ENCODE measurements at regions not wholly inside any gene's neighbourhood (a gene's known extent, or its start where the extent isn't known, plus 50 kb on each side); places are given as distances from the start of the nearest gene placed in this dataset.
"Not testable (repeated sequence)": the region's sequence is repeated elsewhere in the genome, so short reads cannot be mapped to it uniquely, and the experiment has no call there.

DNA sequence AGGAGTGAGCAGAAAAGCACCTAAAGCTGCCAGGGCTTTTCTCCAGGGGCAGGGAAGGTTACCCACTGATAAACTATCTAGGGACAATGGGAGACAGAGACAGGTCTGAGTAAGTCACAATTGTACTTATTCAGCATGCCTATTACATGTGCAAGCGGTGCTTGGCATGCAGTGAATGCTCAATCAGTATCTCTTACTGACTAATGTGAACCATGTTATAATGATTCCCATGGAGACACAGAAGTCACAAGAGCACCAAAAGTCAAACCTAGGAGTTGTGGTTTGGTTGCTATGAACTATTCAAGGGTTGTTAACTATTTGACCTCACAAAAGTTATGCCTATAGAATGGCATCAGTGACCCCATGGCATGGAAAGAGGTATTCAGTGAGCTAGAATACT, 50.0 kb upstream of the RASGRP1 start:
- DNase-seq, result no peak

DNA sequence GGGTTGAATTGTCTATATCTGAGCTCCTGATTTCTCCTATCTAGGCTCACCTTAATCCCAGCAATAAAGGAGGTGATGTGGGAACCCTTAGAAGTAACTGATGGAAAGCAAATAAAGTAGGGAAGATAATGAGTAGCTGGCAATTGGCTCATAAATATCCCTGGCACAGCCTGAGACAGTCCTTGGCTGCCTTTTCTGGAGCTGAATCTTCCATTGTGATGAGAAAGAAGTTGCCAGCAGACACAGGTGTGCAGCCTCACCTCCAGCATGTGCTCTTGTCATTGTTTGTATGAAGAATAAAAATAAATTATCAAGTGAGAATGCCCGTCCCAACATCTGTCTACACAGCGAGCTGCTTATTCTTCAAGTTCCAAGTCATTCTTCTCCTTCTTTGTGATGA, 53.2 kb upstream of the RASGRP1 start:
- no peak for DNase-seq

- no peak for DNase-seq
Measured at GRCh38 chr15:38618242-38618955, 53.8 kb upstream of the RASGRP1 start.

- DNase-seq, result no peak
Measured at GRCh38 chr15:38620098-38620497, 55.5 kb upstream of the RASGRP1 start.

DNA sequence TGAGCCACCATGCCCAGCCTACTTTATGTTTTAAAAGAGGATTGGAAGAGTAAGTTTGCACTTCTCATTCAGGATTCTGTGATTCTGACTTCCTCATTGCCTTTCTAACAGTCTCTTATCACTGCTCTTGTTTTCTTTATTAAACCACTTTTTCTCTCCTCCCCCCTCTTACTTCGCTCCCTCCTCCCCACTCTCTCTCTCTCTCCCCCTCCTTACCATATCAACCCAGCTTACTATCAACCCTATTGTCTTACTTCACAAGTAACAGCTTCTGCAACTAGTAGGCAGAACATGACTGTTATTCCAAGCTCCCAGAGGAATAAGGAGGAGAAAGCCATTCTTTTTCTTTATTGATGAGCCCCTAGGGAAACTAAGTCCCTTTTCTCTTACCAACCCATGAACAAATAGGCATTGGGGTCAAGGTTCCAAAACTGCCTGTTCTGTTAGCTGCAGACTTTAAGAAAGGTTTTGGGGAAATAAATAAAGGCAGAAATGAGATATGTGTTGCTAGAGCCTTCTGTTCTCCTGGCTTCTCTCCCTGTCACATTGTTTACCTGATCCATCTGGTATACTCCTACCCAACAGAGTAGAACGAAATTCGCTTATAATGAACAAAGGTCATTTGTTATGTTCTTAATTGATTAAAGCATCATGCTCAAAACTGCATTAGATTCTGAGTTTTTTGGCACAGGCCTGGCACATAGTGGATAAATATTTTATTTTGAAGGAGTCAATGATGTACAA, 56.4 kb upstream of the RASGRP1 start:
- DNase-seq, result no peak

DNA sequence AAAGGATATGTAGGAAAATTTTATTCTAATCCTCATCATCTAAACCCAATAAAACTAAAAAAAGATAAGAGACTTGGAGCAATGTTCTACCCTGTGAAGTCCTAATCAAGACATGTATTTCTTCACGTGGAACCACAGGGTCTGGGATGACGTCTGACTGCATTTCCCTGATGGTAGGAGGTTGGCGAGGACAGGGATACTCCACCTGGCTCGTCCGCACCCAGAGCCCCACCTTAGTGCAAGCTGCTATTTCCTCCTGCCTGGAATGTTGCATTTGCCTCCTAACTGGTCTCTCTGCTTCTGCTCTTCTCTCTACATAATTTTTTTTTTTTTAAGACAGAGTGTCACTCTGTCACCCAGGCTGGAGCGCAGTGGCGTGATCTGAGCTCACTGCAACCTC, 57.7 kb upstream of the RASGRP1 start:
- DNase-seq, result no peak

DNA sequence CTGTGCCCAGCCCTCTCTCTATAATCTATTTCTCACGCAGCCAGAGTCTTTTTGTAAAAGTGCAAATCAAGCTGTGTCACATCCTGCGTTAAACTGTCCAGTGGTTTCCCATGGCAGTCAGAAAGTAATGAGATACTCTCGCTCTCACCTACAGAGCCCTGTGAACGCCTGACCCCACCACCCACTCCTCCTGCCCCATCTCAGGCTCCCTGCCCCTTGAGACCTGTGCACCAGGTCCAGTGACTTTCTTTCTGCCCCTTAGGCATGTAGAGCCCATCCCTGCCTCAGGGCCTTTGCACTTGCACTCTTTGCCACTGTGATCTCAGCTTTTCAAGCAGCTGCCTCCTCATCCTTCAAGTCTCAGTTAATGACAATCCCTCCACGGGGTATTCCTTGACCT, 58.3 kb upstream of the RASGRP1 start:
- DNase-seq, result no peak

DNA sequence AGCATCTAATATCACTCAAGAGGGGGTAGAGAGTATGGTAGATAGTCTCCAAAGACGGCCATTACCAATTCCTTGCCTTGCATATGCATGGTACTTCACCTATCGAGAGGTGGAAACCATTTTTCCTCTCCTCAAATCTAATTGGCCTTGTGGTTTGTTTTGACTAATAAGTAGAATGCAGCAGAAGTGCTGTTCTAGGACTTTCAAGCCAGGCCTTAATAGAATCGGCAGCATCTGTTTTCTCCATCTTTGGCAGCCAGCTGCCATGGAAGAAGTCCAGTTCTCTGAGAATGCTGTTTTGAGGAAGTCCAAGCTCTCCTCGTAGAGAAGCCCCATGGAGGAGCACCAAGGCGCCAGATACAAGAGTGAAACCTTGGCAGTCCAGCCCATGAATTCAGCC, 59.1 kb upstream of the RASGRP1 start:
- peak; percentile 70 for DNase-seq

DNA sequence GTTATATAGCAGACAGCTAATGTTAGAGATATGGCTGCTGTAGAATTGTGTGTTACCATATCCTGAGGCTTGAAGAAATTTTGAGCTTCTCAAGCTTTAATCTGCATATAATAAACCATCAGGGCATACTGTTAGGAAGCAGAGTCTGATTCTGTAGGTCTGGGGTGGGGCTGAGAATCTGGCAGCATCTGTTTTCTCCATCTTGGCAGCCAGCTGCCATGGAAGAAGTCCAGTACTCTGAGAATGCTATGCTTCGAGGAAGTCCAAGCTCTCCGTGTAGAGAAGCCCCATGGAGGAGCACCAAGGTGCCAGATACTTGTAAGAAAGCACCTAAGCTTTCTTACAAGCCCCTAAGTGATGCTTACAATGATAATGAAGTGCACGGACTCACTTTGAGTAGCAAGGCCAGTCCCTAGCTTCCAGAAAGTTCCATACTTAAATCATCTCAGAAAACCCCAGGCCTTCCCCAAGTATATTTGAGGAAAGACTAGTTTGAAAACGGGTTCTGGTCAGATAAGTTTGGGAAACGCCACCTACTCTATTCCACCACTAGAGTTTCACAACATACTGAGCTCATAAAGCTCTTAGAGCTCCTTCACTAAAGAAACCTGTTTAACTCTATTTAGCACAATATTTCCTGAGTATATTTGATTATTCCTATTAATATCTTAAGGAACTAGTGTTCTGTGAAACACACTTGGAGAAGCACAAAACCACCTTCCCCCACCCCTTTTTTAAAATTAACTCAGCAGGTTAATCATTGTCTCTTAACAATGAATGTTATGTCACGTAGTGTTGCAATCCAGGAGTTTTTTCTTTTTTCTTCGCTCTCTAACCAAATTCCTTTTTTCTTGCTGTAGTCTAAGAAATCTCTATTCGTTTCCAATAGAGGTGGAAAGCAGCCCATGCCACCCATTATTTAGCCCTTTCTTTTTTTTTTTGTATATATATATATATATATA, 59.9 kb upstream of the RASGRP1 start:
- peak; percentile 56 for DNase-seq

GRCh38 chr15:38625886-38626285, 61.3 kb upstream of the RASGRP1 start:
- DNase-seq, result no peak

DNA sequence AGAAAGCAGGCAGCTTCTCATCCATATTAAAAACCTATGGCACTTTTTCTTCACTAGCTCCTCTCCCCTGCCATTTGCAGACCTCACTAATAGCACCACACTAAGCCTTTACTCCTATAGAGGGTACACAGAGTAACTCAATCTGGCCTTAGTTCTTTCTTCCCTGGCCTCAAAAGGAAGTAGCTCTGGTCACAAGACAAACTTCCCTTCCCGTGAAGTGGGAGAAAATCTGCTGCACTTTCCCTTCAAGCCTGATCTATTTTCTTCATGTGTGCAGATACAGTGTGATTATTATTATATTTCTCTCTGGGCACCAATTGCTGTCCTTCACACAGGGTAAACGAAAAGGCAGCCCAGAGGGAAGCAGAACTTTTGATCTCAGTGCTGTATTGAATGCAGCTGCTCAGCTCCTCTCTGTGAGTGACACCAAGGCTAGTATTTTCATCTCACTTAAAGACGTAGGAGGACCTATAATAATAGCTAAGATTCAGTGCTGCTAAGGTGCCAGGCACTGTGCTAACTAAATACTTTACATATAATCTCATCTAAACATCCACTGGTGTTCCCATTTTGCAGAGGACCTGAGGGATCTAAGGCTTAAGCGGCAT, 61.9 kb upstream of the RASGRP1 start:
- DNase-seq, result no peak

DNA sequence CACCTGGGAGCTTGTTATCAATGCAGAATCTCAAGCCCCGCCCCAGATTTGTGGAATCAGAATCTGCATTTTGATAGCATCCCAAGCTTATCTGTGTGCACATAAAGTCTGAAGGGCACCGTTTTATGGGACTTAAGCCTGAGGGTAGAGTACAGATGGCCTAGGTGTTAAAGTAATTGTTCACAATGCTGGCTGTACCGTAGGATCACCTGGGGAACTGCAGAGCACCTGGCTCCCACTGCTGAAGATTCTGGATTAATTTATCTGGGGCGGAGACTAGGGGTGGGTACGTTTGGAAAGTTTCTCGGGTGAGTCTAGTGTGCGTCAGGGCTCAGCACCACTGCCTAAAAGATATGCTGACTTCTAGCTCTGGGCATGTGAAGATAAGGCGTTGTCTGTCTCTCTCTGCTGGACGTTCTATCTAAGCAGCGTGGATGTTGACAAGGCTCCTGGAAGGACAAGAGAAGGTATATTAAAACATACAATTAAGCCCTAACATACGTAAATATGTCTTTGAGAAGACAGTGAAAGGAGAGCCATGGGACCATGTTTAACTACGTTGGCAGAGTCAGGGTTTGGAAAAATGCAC, 63.2 kb upstream of the RASGRP1 start:
- no peak for DNase-seq

- DNase-seq, result no peak
Measured at GRCh38 chr15:38631119-38632075, 66.8 kb upstream of the RASGRP1 start.

GRCh38 chr15:38635170-38635569, 70.6 kb upstream of the RASGRP1 start:
- DNase-seq, result no peak

DNA sequence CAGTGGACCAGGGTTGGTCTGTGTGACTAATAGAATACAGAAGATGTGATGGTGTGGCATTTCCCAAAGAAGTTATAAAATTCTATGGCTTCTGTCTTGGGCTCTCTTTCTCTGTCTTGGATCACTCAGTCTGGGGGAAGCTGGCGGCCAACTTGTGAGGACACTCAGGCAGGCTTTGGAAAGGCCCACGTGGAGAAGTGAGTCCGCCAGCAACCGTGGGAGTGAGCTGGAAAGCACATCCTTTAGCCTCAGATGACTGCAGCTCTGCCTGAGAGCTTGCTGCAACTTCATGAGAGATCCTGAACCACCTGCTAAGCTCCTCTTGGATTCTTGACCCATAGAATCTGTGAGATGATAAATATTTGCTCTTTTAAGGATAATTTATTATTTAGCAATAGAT, 72.0 kb upstream of the RASGRP1 start:
- peak; percentile 36 for DNase-seq

DNA sequence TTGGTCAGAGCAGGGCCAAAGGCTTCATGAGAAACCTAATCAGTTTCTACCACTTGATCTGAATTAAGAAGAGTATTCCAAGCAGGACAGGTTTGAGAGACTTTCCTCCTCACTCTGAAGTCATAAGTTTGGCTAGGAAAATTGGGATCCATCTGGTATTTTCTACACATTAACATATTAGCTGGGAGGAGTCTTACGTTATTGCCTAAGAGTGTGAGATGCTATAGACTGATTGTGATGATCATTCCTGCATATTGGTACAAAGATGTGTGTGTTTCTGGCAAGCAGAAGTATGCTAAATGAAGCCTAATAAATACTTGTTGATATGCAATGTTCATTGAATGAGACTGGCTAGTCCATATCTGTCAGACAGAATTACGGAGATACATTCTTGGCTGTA, 73.5 kb upstream of the RASGRP1 start:
- DNase-seq, result no peak

DNA sequence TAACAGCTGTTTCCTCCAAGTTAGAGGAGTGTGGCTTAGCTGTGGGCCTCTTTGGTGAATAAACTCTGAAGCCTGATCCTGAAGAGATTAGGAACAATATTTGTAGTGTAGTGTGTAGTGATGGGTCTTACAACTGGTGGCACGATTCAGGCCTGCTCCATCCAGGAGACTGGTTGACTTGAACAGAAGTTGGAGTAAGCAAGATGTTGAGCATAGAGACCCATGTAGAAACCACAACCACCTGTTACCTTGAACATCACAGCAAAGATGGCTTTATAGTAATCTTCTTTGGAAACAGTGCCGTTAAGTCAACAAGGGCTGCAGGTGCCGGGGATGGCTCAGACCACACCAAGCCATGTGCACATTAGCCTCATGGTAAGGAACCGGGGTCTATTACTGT, 74.2 kb upstream of the RASGRP1 start:
- DNase-seq, result no peak

- DNase-seq, result no peak
Measured at GRCh38 chr15:38642689-38643270, 78.2 kb upstream of the RASGRP1 start.

GRCh38 chr15:38644353-38644752, 79.7 kb upstream of the RASGRP1 start:
- not testable (repeated sequence) for DNase-seq

DNA sequence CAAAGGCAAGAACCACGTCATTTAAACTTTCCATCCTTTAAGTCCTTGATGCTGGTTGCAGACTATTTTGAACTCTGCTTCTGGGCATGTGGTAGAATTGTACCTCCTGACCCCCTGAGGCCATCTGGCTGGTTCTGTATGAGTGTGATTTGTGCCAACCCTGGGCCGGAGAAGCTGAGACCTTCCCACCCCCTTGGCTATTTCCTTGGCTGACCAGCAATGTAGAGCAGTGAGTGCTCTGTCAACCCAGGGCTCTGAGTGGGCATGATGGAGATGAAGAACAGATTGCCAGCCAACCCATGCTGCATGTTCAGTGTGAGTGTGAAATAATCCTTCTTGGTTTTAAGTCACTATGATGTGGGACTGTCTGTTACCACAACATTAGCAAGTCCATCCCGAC, 82.1 kb upstream of the RASGRP1 start:
- DNase-seq, result no peak

DNA sequence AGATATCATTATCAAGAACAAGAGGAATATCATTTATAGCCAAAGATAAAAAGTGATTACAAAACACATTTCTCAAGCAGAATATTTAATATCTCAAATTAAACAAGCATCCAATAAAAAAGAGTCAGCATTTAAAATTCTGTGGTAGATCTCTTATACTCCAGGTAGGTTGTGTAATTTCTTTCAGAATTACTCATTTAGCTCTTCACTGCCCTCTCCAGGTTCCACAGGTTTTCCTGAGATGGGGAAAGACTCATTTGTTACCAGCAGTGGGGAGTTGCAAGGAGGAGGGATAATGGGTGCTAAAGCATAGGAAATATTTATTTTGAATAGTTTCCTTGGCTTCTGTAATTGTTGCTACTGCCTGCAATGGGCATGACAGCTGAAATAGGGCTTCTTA, 83.1 kb upstream of the RASGRP1 start:
- no peak for DNase-seq
